K562 (cell line): ENCODE measurements at regions not wholly inside any gene's neighbourhood (a gene's known extent, or its start where the extent isn't known, plus 50 kb on each side); places are given as distances from the start of the nearest gene placed in this dataset.

Experiments used
- ATAC-seq: fragments of 200-7000 bp; cut with Tn5 transposase; 3 replicates; pipeline ENCODE4 v1.9.1; 2020; ENCODE audit warnings: moderate library complexity
- BruUV-seq: library from RNA; stranded (reverse); fragments of 400-500 nt; replicated peaks from 2 replicates; lab custom pipeline; 2021; lab: Mats Ljungman, UMichigan
- CTCF ChIA-PET: fragments of 300-600 bp; formaldehyde crosslinking; extraction: SDS; loops from one replicate; lab custom pipeline; 2021; ENCODE audit warnings: low intra/inter-chr PET ratio; lab: Yijun Ruan, JAX
- POLR2A ChIA-PET: fragments of 300-600, 350-650 bp; sonication (Branson Sonifier 250); formaldehyde crosslinking; extraction: SDS; loops from one replicate; lab custom pipeline; 2021; ENCODE audit warnings: antibody characterized with exemption, inconsistent platforms; lab: Yijun Ruan, JAX
- DNase-seq, 4 experiments: peaks; one replicate each; pipeline versions ENCODE4 v3.0.0 to v3.0.0-alpha.2; 2011 to 2018; ENCODE audit warnings: low spot score in 3 of 4, mixed read lengths in 3 of 4; ENCODE audit errors: extremely low read depth in 1 of 4
- FAIRE-seq: peaks from 2 replicates; lab custom pipeline; 2011; peaks lifted over from hg19 to GRCh38; lab: Jason Lieb, UNC
- H2AFZ ChIP-seq: 2 replicates; pipeline ENCODE4 v1.6.0; 2011; ENCODE audit warnings: low read depth, low read length, control low read depth, inconsistent platforms
- H3K27ac ChIP-seq: fragments of 200-600 bp; 3 replicates; pipeline ENCODE4 v1.8.0; 2011; ENCODE audit warnings: low read depth, mild to moderate bottlenecking, control low read depth, inconsistent platforms, low read length, moderate library complexity, mixed read lengths; ENCODE audit errors: extremely low read depth
- H3K27me3 ChIP-seq, 2 experiments: fragments of 300-600 bp in 1 of 2; 2 replicates in 1 of 2; 3 replicates in 1 of 2; pipeline versions ENCODE4 v1.6.0 to v1.8.0; 2011; ENCODE audit warnings: inconsistent platforms in 2 of 2, low read length in 2 of 2, mild to moderate bottlenecking in 1 of 2, mixed read lengths in 1 of 2, moderate library complexity in 1 of 2; ENCODE audit not compliant: control insufficient read depth in 2 of 2, insufficient read depth in 2 of 2
- H3K36me3 ChIP-seq: fragments of 300-600 bp; 3 replicates; pipeline ENCODE4 v1.8.0; 2011; ENCODE audit warnings: mild to moderate bottlenecking, low read length, inconsistent platforms; ENCODE audit not compliant: control insufficient read depth, insufficient read depth
- H3K4me1 ChIP-seq, 2 experiments: fragments of 200-600 bp in 1 of 2; replicated peaks in 1 of 2; 2 replicates in 1 of 2; 3 replicates in 1 of 2; pipeline versions ENCODE4 v1.5.1 to v1.8.0; 2011; ENCODE audit warnings: inconsistent platforms in 2 of 2, low read length in 2 of 2, mild to moderate bottlenecking in 1 of 2, mixed read lengths in 1 of 2, moderate library complexity in 1 of 2; ENCODE audit not compliant: control insufficient read depth in 2 of 2, insufficient read depth in 2 of 2
- H3K4me2 ChIP-seq: 2 replicates; pipeline ENCODE4 v1.6.1; 2011; ENCODE audit warnings: low read length, control low read depth, inconsistent platforms, mixed read lengths; ENCODE audit not compliant: insufficient read depth
- H3K4me3 ChIP-seq: fragments of 200-600 bp; sonication (generic), shearing (Covaris generic); 2 replicates; pipeline ENCODE4 v1.5.1; 2016; ENCODE audit warnings: control low read depth, inconsistent platforms
- H3K79me2 ChIP-seq: fragments of 200-600 bp; 3 replicates; pipeline ENCODE4 v1.8.0; 2011; ENCODE audit warnings: low read length, inconsistent platforms; ENCODE audit not compliant: control insufficient read depth, insufficient read depth
- H3K9ac ChIP-seq, 2 experiments: 2 replicates each; pipeline versions ENCODE4 v1.6.0 to v1.6.1; 2011; ENCODE audit warnings: low read depth in 2 of 2, low read length in 2 of 2, control low read depth in 1 of 2, inconsistent platforms in 1 of 2, mild to moderate bottlenecking in 1 of 2, mixed read lengths in 1 of 2; ENCODE audit not compliant: insufficient read depth in 1 of 2
- H3K9me1 ChIP-seq: one replicate; pipeline ENCODE4 v1.6.0; 2011; ENCODE audit warnings: inconsistent platforms, mild to moderate bottlenecking, low read length, moderate library complexity; ENCODE audit not compliant: control insufficient read depth, insufficient read depth
- H3K9me3 ChIP-seq: replicated peaks from 2 replicates; pipeline ENCODE4 v1.5.1; 2011; ENCODE audit warnings: low read depth, low read length, inconsistent platforms; ENCODE audit not compliant: control insufficient read depth, insufficient read depth
- H4K20me1 ChIP-seq: replicated peaks from 2 replicates; pipeline ENCODE4 v1.6.1; 2011; ENCODE audit warnings: low read length, inconsistent platforms, mixed read lengths; ENCODE audit not compliant: control insufficient read depth, insufficient read depth
- C11orf30 ChIP-seq: fragments of 450-650 bp; IDR thresholded peaks from 2 replicates; pipeline ENCODE4 v1.6.1; 2016; ENCODE audit warnings: low read depth, mild to moderate bottlenecking
- CBX5 ChIP-seq: IDR thresholded peaks from 2 replicates; pipeline ENCODE4 v1.6.1; 2014; ENCODE audit warnings: low read depth, borderline replicate concordance
- EP300 ChIP-seq: IDR thresholded peaks from 2 replicates; pipeline ENCODE4 v1.6.1; 2012; ENCODE audit warnings: low read length, improper control_type of control experiment
- IRF1 ChIP-seq: sonication (generic); formaldehyde crosslinking; IDR thresholded peaks from 2 replicates; pipeline ENCODE4 v1.8.0; 2022; ENCODE audit warnings: missing genetic modification reagents, mild to moderate bottlenecking, borderline replicate concordance
- JUND ChIP-seq, 2 experiments: IDR thresholded peaks; 2 replicates in 1 of 2; 3 replicates in 1 of 2; pipeline ENCODE4 v1.6.1; 2011; ENCODE audit warnings: borderline replicate concordance in 2 of 2, low read depth in 2 of 2, low read length in 2 of 2, improper control_type of control experiment in 1 of 2, missing biosample characterization in 1 of 2, missing genetic modification characterization in 1 of 2, missing genetic modification reagents in 1 of 2
- KAT7 ChIP-seq: sonication (generic); formaldehyde crosslinking; IDR thresholded peaks from 2 replicates; pipeline ENCODE4 v1.8.0; 2022; ENCODE audit warnings: missing genetic modification reagents, mild to moderate bottlenecking, borderline replicate concordance
- MAFG ChIP-seq: fragments of 450-650 bp; conservative IDR thresholded peaks from 2 replicates; pipeline ENCODE4 v1.6.1; 2016; ENCODE audit warnings: missing genetic modification characterization, missing compliant biosample characterization
- MYBL2 ChIP-seq, 2 experiments: fragments of 450-650 bp in 1 of 2; sonication (generic) in 1 of 2; formaldehyde crosslinking in 1 of 2; IDR thresholded peaks; 2 replicates each; pipeline versions ENCODE4 v1.6.1 to v1.8.1; 2017 to 2022; ENCODE audit warnings: borderline replicate concordance in 1 of 2, inconsistent platforms in 1 of 2, low read depth in 1 of 2, mild to moderate bottlenecking in 1 of 2, missing genetic modification reagents in 1 of 2, moderate library complexity in 1 of 2
- NFE2 ChIP-seq: IDR thresholded peaks from 2 replicates; pipeline ENCODE4 v1.6.1; 2014; ENCODE audit warnings: antibody characterized with exemption, low read depth
- PML ChIP-seq: IDR thresholded peaks from 2 replicates; pipeline ENCODE4 v1.6.1; 2012; ENCODE audit warnings: low read length, inconsistent platforms
- STAT5B ChIP-seq: fragments of 250-450 bp; sonication (Bioruptor Pico); IDR thresholded peaks from 2 replicates; pipeline ENCODE4 v1.8.0; 2021; ENCODE audit warnings: mild to moderate bottlenecking, inconsistent platforms
- ZNF124 ChIP-seq: sonication (generic); formaldehyde crosslinking; IDR thresholded peaks from 2 replicates; pipeline ENCODE4 v1.8.1; 2022; ENCODE audit warnings: missing genetic modification reagents
- ZNF143 ChIP-seq: sonication (generic); formaldehyde crosslinking; IDR thresholded peaks from 2 replicates; pipeline ENCODE4 v1.9.0; 2022; ENCODE audit warnings: mild to moderate bottlenecking, missing genetic modification reagents
- ZNF184 ChIP-seq: sonication (generic); formaldehyde crosslinking; IDR thresholded peaks from 2 replicates; pipeline ENCODE4 v1.5.0; 2020; ENCODE audit warnings: missing genetic modification reagents
- ZNF217 ChIP-seq: sonication (generic); formaldehyde crosslinking; IDR thresholded peaks from 2 replicates; pipeline ENCODE4 v1.8.0; 2022; ENCODE audit warnings: mild to moderate bottlenecking, missing genetic modification reagents
- ZNF311 ChIP-seq: fragments of 250-450 bp; sonication (Bioruptor Pico); IDR thresholded peaks from 2 replicates; pipeline ENCODE4 v1.4.0; 2020; ENCODE audit warnings: mild to moderate bottlenecking, moderate library complexity
- WGBS: fragments of 100-300 bp; shearing (Covaris generic); methylation state at CpG from one replicate; pipeline ENCODE4 v1.1.6; 2016; ENCODE audit warnings: low coverage, mixed read lengths; ENCODE audit not compliant: insufficient coverage; ENCODE audit errors: missing lambda C conversion rate; 5-methylcytosine and 5-hydroxymethylcytosine counted together
- in situ Hi-C: fragments of 300-500 bp; cut with MboI; formaldehyde crosslinking; loops from 4 replicates; pipeline ENCODE4 v1.15.0; 2018; ENCODE audit warnings: inconsistent platforms, mixed read lengths
- intact Hi-C: fragments of 100-400 bp; cut with micrococcal nuclease; formaldehyde crosslinking; loops from 2 replicates; pipeline ENCODE4 v1.14.2; 2022

GRCh38 chr4:13920901-13921300 is 293.4 kb upstream of the BOD1L1 start:
- in situ Hi-C loops (no loop called here), intact Hi-C loops (no loop called here)
- Histone ChIP-seq H3K79me2 (no peaks in the 10 kb centered on the region), H3K36me3 (no peaks in the 10 kb centered on the region), H3K4me3 (no peak overlapping the region), H2AFZ (no peak overlapping the region), H3K4me1 (no peaks in the 10 kb centered on the region), H3K9me1 (no peaks in the 10 kb centered on the region), H4K20me1 (no peaks in the 10 kb centered on the region), H3K4me2 (no peak overlapping the region), H3K9me3 (no peaks in the 10 kb centered on the region), H3K27ac (no peak overlapping the region), H3K27me3 (no peaks in the 10 kb centered on the region), H3K9ac (no peak overlapping the region)
- no peak for FAIRE-seq
- ATAC-seq: no peak
- peak in 1 of 4 experiments; percentile 1 for DNase-seq
- WGBS: 3% methylated on average over 3 of the region's 3 CpGs
- ChIA-PET CTCF (no interaction called here), POLR2A (no interaction called here)
- no TSS peak for BruUV-seq
- TF ChIP-seq NFE2 (peak; percentile 51; the same call in 1 of the 2 replicates), PML (no peak), ZNF124 (no peak), ZNF311 (CRISPR knock-in tag) (no peak), ZNF217 (no peak), ZNF143 (no peak), MAFG (tag) (0 out of 2 replicates have a peak, but pooled peaks have one; percentile 26), IRF1 (CRISPR knock-in tag) (no peak), JUND (IDR thresholded peaks at IDR 0.05; ENCODE audit: borderline replicate concordance, low read depth, low read length) (peak; percentile 70; the same call in 1 of the 2 replicates), JUND (tag; IDR thresholded peaks at IDR 0.05; ENCODE audit: borderline replicate concordance, low read depth, low read length) (peak; percentile 82; the same call in 2 of the 3 replicates), STAT5B (no peak), EP300 (no peak), ZNF184 (no peak), MYBL2 (IDR thresholded peaks at IDR 0.05; ENCODE audit: low read depth) (no peak), MYBL2 (CRISPR knock-in tag; IDR thresholded peaks at IDR 0.05; ENCODE audit: borderline replicate concordance) (no peak), CBX5 (no peak), C11orf30 (peak; percentile 22; the same call in 1 of the 2 replicates), KAT7 (CRISPR knock-in tag) (no peak)
